Mucosa of descending colon (tissue), 3 donors: ENCODE measurements at regions not wholly inside any gene's neighbourhood (a gene's known extent, or its start where the extent isn't known, plus 50 kb on each side); places are given as distances from the start of the nearest gene placed in this dataset.

ENCODE experiments used
- ATAC-seq: fragments of 200-7000 bp; cut with Tn5 transposase; one replicate; pipeline ENCODE4 v1.9.1; 2020; ENCODE audit warnings: mild to moderate bottlenecking, moderate library complexity
- DNase-seq, 3 donors: peaks; one replicate each; pipeline ENCODE4 v3.0.0-alpha.2; 2020
- H3K36me3 ChIP-seq: fragments of 200-600 bp; one replicate; pipeline ENCODE4 v1.8.0; 2021; ENCODE audit warnings: low read depth, mild to moderate bottlenecking
- H3K4me1 ChIP-seq: fragments of 200-600 bp; one replicate; pipeline ENCODE4 v1.8.0; 2021; ENCODE audit warnings: low read depth, mild to moderate bottlenecking
- H3K4me3 ChIP-seq: fragments of 200-600 bp; one replicate; pipeline ENCODE4 v1.8.0; 2021; ENCODE audit warnings: mild to moderate bottlenecking
- H3K9me3 ChIP-seq: fragments of 200-600 bp; one replicate; pipeline ENCODE4 v1.8.0; 2021; ENCODE audit warnings: mild to moderate bottlenecking
- intact Hi-C, 2 donors: fragments of 100-400 bp; cut with DNase I in 1 of 2; cut with micrococcal nuclease in 1 of 2; formaldehyde crosslinking; loops; one replicate each; pipeline versions ENCODE4 v1.11.0 to v1.11.1; 2022; cut with DNase I, micrococcal nuclease
- TF ChIP-seq, protein P1 (sequence below): fragments of 200-600 bp; IDR thresholded peaks from one replicate; pipeline ENCODE4 v1.8.0; 2022; ENCODE audit warnings: antibody characterized with exemption, mild to moderate bottlenecking
- donor health status: DM: no; HTN: no; CAD: no; lungs with moderate emphysema.
- donor health status: DM: no; HTN: no; CAD: no.
- donor health status: DM: no; HTN: yes; CAD: no.

DNA sequence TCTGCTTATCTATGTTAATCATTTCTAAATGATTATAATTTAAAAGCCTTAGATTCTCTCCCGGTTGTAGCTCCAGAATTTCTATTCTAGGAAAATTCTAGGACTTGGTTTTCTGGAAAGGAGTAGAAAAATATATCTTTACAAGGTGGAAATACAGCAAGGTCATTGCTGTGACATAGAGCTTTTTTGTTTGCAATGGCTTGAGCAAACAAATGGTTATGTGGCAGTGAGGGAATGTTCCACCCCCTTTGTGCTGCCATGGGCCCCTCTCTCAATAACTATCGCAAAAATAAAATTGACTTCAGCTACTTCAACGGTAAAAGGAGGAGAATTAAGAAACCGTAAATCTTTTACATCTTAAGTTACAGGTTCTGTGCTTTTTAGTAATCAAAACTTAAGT is 517.1 kb downstream of the EPHA3 start:
- intact Hi-C loops = no loop called here
- Histone ChIP-seq H3K4me1 (no peaks in the 10 kb centered on the region), H3K4me3 (no peak overlapping the region), H3K36me3 (no peaks in the 10 kb centered on the region), H3K9me3 (no peaks in the 10 kb centered on the region)
- no peak for DNase-seq
- ATAC-seq = no peak
- TF ChIP-seq, protein P1, sequence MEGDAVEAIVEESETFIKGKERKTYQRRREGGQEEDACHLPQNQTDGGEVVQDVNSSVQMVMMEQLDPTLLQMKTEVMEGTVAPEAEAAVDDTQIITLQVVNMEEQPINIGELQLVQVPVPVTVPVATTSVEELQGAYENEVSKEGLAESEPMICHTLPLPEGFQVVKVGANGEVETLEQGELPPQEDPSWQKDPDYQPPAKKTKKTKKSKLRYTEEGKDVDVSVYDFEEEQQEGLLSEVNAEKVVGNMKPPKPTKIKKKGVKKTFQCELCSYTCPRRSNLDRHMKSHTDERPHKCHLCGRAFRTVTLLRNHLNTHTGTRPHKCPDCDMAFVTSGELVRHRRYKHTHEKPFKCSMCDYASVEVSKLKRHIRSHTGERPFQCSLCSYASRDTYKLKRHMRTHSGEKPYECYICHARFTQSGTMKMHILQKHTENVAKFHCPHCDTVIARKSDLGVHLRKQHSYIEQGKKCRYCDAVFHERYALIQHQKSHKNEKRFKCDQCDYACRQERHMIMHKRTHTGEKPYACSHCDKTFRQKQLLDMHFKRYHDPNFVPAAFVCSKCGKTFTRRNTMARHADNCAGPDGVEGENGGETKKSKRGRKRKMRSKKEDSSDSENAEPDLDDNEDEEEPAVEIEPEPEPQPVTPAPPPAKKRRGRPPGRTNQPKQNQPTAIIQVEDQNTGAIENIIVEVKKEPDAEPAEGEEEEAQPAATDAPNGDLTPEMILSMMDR = no peak

DNA sequence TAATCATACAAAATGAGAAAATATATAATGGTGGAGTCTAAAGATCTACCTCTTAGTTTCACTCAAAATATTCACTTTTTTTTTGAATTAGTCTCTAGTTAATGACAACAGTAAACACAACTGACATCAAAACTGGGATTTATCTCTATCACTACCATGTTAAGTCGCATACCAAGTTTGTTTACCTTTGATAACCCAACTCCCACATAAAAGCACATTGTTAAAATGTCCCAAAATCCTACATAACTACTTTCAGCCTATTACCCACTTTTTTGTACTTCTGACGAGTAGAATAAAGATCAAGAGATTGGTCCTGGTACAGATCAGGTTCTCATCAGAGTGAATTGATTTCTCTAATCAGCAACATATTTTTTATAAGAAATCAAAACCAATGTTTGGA is 518.5 kb downstream of the EPHA3 start:
- intact Hi-C loops = no loop called here
- ATAC-seq (no peak), DNase-seq (no peak)
- Histone ChIP-seq H3K4me3 (no peak overlapping the region), H3K36me3 (no peaks in the 10 kb centered on the region), H3K9me3 (no peaks in the 10 kb centered on the region), H3K4me1 (no peaks in the 10 kb centered on the region)
- TF ChIP-seq, protein P1 = no peak

DNA sequence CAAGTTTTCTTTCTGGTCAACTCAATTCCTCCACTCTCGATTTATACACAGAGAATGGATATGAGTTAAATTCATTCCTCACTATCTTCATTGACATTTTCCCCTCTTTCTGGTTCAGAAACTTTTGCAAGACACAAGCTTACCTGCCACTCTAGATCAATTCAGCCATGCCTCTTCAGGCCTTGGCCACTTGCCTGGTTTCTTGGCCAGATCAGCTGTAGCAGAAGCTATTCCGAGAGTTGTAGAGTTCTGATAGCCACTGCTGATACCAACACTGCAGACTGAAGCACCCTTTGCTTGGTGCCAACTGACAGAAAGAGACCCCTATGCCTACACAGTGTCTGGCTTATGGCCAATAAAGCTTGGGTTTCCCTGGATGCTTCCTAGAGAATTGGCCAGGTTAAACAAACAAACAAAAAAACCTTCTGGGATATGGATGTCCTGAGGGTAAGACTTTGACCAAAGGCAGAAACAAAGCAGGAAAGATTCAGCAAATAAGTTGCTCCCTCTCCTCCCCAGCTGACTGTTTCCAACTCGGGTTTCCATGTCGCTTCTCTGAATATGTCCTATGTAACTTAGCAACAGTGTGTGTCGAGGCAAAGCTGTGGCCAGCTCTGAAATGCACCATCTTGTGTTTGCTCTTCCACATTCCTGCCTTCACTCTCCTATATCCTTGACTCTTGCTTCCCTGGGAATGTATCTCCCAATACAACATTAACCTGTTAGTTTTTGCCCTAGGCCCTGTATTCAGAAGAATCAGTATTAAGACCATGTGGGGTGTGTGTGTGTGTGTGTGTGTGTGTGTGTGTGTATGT is 521.6 kb downstream of the EPHA3 start:
- intact Hi-C loops = no loop called here
- Histone ChIP-seq H3K4me3 (no peak overlapping the region), H3K9me3 (no peaks in the 10 kb centered on the region), H3K36me3 (no peaks in the 10 kb centered on the region), H3K4me1 (no peaks in the 10 kb centered on the region)
- TF ChIP-seq, protein P1 = no peak
- no peak for DNase-seq
- ATAC-seq = no peak

DNA sequence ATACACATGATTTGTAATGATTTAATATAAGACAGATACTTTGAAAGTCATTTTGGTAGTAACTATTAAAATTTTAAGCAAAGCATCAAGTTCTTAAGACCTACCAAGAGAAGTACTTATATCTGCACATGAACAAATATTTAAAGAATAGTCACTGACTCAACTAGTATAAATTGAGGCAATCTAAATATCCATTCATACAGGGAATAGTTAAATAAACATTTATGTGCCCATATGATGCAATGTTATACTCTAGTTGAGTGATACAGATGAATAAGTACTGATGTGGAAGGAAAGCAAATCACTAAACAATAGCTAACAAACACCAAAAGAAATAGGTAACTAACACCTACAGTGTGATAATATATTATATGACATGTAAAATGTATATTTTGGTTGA is 527.7 kb downstream of the EPHA3 start:
- TF ChIP-seq, protein P1 = no peak
- Histone ChIP-seq H3K9me3 (no peaks in the 10 kb centered on the region), H3K4me3 (no peak overlapping the region), H3K36me3 (no peaks in the 10 kb centered on the region), H3K4me1 (no peaks in the 10 kb centered on the region)
- ATAC-seq = no peak
- DNase-seq = no peak
- intact Hi-C loops = no loop called here

DNA sequence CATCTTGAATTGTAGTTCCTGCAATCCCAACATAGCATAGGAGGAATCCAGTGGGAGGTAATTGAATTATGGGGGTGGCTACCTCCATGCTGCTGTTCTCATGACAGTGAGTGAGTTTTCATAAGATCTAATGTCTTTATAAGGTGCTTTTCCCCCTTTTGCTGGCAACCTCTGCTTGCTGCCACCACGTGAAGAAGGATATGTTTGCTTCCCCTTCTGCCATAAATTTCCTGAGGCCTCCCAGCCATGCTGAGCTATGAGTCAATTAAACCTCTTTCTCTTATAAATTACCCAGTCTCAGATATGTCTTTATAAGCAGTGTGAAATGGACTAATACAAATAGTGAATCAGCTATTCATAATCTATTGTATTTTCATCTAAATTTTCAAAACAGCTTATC is 537.3 kb downstream of the EPHA3 start:
- no peaks in the 10 kb centered on the region for H3K9me3 ChIP-seq
- DNase-seq (no peak), ATAC-seq (no peak)
- TF ChIP-seq, protein P1 = no peak
- no peaks in the 10 kb centered on the region for H3K4me1 ChIP-seq
- no peaks in the 10 kb centered on the region for H3K36me3 ChIP-seq
- intact Hi-C loops = no loop called here
- H3K4me3 ChIP-seq = no peak overlapping the region
